A549 (cell line): ENCODE measurements at regions not wholly inside any gene's neighbourhood (a gene's known extent, or its start where the extent isn't known, plus 50 kb on each side); places are given as distances from the start of the nearest gene placed in this dataset.
A peak's percentile ranks its signal among the peaks of the same experiment; 100 is the strongest.

Experiments
- ATAC-seq, 2 experiments: fragments of 200-7000 bp in 1 of 2; fragments of >200 bp in 1 of 2; cut with Nextera tagmentation in 1 of 2; cut with Tn5 transposase in 1 of 2; 3 replicates each; pipeline versions ENCODE4 v1.8.0 to v1.9.1; 2018 to 2020; ENCODE audit warnings: mild to moderate bottlenecking in 1 of 2, moderate library complexity in 1 of 2
- CTCF ChIA-PET: fragments of 300-600 bp; sonication (Branson Sonifier 250); formaldehyde crosslinking; extraction: SDS; loops from one replicate; lab custom pipeline; 2021; ENCODE audit warnings: antibody characterized with exemption, inconsistent platforms; lab: Yijun Ruan, JAX
- POLR2A ChIA-PET: fragments of 350-600 bp; formaldehyde crosslinking; extraction: SDS; loops from one replicate; lab custom pipeline; 2021; ENCODE audit warnings: antibody characterized with exemption, inconsistent platforms; lab: Yijun Ruan, JAX
- DNase-seq, 2 experiments: peaks; one replicate each; pipeline versions ENCODE4 v3.0.0 to v3.0.0-alpha.2; 2011 to 2016; ENCODE audit warnings: low read depth in 1 of 2, low spot score in 1 of 2
- FAIRE-seq: peaks from 2 replicates; lab custom pipeline; 2011; peaks lifted over from hg19 to GRCh38; lab: Jason Lieb, UNC
- H3K27ac ChIP-seq, 2 experiments: fragments of >200 bp; sonication (Bioruptor Twin); formaldehyde crosslinking; 3 replicates each; pipeline ENCODE4 v1.5.1; 2016 to 2017
- H3K4me1 ChIP-seq: fragments of >200 bp; sonication (Bioruptor Twin); formaldehyde crosslinking; 3 replicates; pipeline ENCODE4 v1.6.1; 2016
- H3K4me2 ChIP-seq: fragments of >200 bp; sonication (Bioruptor Twin); formaldehyde crosslinking; 3 replicates; pipeline ENCODE4 v1.6.1; 2016
- H3K4me3 ChIP-seq: fragments of >200 bp; sonication (Bioruptor Twin); formaldehyde crosslinking; 3 replicates; pipeline ENCODE4 v1.5.1; 2016
- H3K9me3 ChIP-seq: fragments of >200 bp; sonication (Bioruptor Twin); formaldehyde crosslinking; 3 replicates; pipeline ENCODE4 v1.6.1; 2016
- CEBPB ChIP-seq, 2 experiments: fragments of >200 bp in 1 of 2; sonication (Bioruptor Twin) in 1 of 2; formaldehyde crosslinking in 1 of 2; IDR thresholded peaks; 2 replicates each; pipeline ENCODE4 v1.6.1; 2012 to 2016
- CHD4 ChIP-seq: fragments of 200-600 bp; sonication (generic); IDR thresholded peaks from 2 replicates; pipeline ENCODE4 v1.6.1; 2016; ENCODE audit warnings: antibody characterized with exemption, mild to moderate bottlenecking, borderline replicate concordance
- EHMT2 ChIP-seq: fragments of 200-600 bp; sonication (generic); IDR thresholded peaks from 2 replicates; pipeline ENCODE4 v1.6.1; 2016; ENCODE audit warnings: antibody characterized with exemption, low read depth, mild to moderate bottlenecking, moderate library complexity
- HDAC2 ChIP-seq: fragments of 200-600 bp; sonication (generic); IDR thresholded peaks from 2 replicates; pipeline ENCODE4 v1.6.1; 2016
- HOXB5 ChIP-seq: fragments of 250-450 bp; sonication (Bioruptor Pico); IDR thresholded peaks from 2 replicates; pipeline ENCODE4 v1.5.0; 2020; ENCODE audit warnings: mild to moderate bottlenecking, moderate library complexity
- MAZ ChIP-seq: fragments of 150-350 bp; IDR thresholded peaks from 2 replicates; pipeline ENCODE4 v1.6.1; 2014; ENCODE audit warnings: antibody characterized with exemption, low read depth, low read length, borderline replicate concordance
- NFE2L2 ChIP-seq: fragments of 150-350 bp; conservative IDR thresholded peaks from 2 replicates; pipeline ENCODE4 v1.6.1; 2014; ENCODE audit warnings: low read length
- RARB ChIP-seq: fragments of 250-450 bp; sonication (Bioruptor Pico); IDR thresholded peaks from 2 replicates; pipeline ENCODE4 v1.8.0; 2021; ENCODE audit warnings: mild to moderate bottlenecking, moderate library complexity
- RCOR1 ChIP-seq: fragments of 150-350 bp; IDR thresholded peaks from 2 replicates; pipeline ENCODE4 v1.6.1; 2014; ENCODE audit warnings: antibody characterized with exemption, low read length, low read depth
- RFX5 ChIP-seq: fragments of 450-650 bp; IDR thresholded peaks from 2 replicates; pipeline ENCODE4 v1.7.1; 2014; ENCODE audit warnings: antibody characterized with exemption, mild to moderate bottlenecking, moderate library complexity
- RNF2 ChIP-seq: fragments of 200-600 bp; sonication (generic); IDR thresholded peaks from 2 replicates; pipeline ENCODE4 v1.6.1; 2016; ENCODE audit warnings: low read depth, mild to moderate bottlenecking, antibody characterized with exemption, moderate library complexity, borderline replicate concordance
- SREBF2 ChIP-seq: fragments of 450-650 bp; IDR thresholded peaks from 2 replicates; pipeline ENCODE4 v1.6.1; 2014; ENCODE audit warnings: mild to moderate bottlenecking, moderate library complexity
- TFCP2L1 ChIP-seq: fragments of 250-450 bp; sonication (Bioruptor Pico); IDR thresholded peaks from 2 replicates; pipeline ENCODE4 v1.5.0; 2021; ENCODE audit warnings: mild to moderate bottlenecking
- TP53 ChIP-seq: fragments of 250-450 bp; sonication (Bioruptor Pico); IDR thresholded peaks from 2 replicates; pipeline ENCODE4 v1.5.0; 2021; ENCODE audit warnings: mild to moderate bottlenecking, moderate library complexity
- ZFP36 ChIP-seq: fragments of 450-650 bp; IDR thresholded peaks from 2 replicates; pipeline ENCODE4 v1.6.1; 2014; ENCODE audit warnings: borderline replicate concordance; ENCODE audit not compliant: partially characterized antibody
- WGBS: methylation state at CpG from one replicate; pipeline ENCODE4 v1.1.6; 2017; ENCODE audit errors: missing lambda C conversion rate; 5-methylcytosine and 5-hydroxymethylcytosine counted together
- TF ChIP-seq, protein P1 (sequence below): IDR thresholded peaks from 2 replicates; pipeline ENCODE4 v1.6.1; 2012
- TF ChIP-seq, protein P2 (sequence below): fragments of 200-600 bp; sonication (generic); IDR thresholded peaks from 2 replicates; pipeline ENCODE4 v1.6.1; 2016; ENCODE audit warnings: antibody characterized with exemption, mild to moderate bottlenecking, moderate library complexity
- TF ChIP-seq, protein P3 (sequence below): fragments of 450-650 bp; IDR thresholded peaks from 2 replicates; pipeline ENCODE4 v1.6.1; 2014; ENCODE audit warnings: antibody characterized with exemption
- TF ChIP-seq, protein P4 (sequence below): IDR thresholded peaks from 2 replicates; pipeline ENCODE4 v1.6.1; 2012
- TF ChIP-seq, protein P5 (sequence below): fragments of 150-350 bp; IDR thresholded peaks from 2 replicates; pipeline ENCODE4 v1.6.1; 2014; ENCODE audit warnings: low read depth, mild to moderate bottlenecking, low read length
- TF ChIP-seq, protein P6 (sequence below): fragments of >200 bp; sonication (Bioruptor Twin); formaldehyde crosslinking; IDR thresholded peaks from 3 replicates; pipeline ENCODE4 v1.6.1; 2016
- TF ChIP-seq, protein P7 (sequence below): fragments of 250-450 bp; sonication (Bioruptor Pico); IDR thresholded peaks from 2 replicates; pipeline ENCODE4 v1.5.0; 2021; ENCODE audit warnings: mild to moderate bottlenecking, moderate library complexity, borderline replicate concordance

DNA sequence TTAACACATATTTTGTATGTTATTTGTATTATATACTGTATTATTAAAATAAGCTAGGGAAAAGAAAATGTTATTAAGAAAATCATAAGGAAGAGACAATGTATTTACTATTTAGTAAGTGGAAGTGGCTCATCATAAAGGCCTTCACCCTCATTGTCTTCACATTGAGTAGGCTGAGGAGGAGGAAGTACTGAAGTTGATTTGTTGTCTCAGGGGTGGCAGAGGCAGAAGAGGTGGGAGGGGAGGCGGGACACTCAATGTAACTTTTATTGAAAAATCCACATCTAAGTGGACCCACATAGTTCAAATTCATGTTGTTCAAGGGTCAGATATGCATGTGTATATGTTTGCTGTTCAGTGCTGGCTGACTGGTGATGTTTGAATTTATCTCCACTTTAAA lies 210.2 kb upstream of the CITED2 start:
- FAIRE-seq (no peak), ATAC-seq (no peak), DNase-seq (no peak)
- Histone ChIP-seq H3K9me3 (no peaks in the 10 kb centered on the region), H3K4me1 (peaks cover 40% of the 10 kb centered on the region), H3K27ac (no peak overlapping the region), H3K4me3 (no peak overlapping the region), H3K4me2 (no peak overlapping the region)
- ChIA-PET POLR2A (no interaction called here), CTCF (no interaction called here)
- TF ChIP-seq, protein P1, sequence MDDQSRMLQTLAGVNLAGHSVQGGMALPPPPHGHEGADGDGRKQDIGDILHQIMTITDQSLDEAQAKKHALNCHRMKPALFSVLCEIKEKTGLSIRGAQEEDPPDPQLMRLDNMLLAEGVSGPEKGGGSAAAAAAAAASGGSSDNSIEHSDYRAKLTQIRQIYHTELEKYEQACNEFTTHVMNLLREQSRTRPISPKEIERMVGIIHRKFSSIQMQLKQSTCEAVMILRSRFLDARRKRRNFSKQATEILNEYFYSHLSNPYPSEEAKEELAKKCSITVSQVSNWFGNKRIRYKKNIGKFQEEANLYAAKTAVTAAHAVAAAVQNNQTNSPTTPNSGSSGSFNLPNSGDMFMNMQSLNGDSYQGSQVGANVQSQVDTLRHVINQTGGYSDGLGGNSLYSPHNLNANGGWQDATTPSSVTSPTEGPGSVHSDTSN, result no peak
- TF ChIP-seq, protein P2, sequence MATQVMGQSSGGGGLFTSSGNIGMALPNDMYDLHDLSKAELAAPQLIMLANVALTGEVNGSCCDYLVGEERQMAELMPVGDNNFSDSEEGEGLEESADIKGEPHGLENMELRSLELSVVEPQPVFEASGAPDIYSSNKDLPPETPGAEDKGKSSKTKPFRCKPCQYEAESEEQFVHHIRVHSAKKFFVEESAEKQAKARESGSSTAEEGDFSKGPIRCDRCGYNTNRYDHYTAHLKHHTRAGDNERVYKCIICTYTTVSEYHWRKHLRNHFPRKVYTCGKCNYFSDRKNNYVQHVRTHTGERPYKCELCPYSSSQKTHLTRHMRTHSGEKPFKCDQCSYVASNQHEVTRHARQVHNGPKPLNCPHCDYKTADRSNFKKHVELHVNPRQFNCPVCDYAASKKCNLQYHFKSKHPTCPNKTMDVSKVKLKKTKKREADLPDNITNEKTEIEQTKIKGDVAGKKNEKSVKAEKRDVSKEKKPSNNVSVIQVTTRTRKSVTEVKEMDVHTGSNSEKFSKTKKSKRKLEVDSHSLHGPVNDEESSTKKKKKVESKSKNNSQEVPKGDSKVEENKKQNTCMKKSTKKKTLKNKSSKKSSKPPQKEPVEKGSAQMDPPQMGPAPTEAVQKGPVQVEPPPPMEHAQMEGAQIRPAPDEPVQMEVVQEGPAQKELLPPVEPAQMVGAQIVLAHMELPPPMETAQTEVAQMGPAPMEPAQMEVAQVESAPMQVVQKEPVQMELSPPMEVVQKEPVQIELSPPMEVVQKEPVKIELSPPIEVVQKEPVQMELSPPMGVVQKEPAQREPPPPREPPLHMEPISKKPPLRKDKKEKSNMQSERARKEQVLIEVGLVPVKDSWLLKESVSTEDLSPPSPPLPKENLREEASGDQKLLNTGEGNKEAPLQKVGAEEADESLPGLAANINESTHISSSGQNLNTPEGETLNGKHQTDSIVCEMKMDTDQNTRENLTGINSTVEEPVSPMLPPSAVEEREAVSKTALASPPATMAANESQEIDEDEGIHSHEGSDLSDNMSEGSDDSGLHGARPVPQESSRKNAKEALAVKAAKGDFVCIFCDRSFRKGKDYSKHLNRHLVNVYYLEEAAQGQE, result no peak
- no peak for TF ChIP-seq RARB (CRISPR knock-in tag)
- no peak for TF ChIP-seq RNF2
- no peak for TF ChIP-seq TP53 (CRISPR knock-in tag)
- no peak for TF ChIP-seq ZFP36
- TF ChIP-seq RFX5, result no peak
- no peak for TF ChIP-seq RCOR1
- TF ChIP-seq HDAC2, result no peak
- 90% methylated on average over 1 of the region's 1 CpG for WGBS

DNA sequence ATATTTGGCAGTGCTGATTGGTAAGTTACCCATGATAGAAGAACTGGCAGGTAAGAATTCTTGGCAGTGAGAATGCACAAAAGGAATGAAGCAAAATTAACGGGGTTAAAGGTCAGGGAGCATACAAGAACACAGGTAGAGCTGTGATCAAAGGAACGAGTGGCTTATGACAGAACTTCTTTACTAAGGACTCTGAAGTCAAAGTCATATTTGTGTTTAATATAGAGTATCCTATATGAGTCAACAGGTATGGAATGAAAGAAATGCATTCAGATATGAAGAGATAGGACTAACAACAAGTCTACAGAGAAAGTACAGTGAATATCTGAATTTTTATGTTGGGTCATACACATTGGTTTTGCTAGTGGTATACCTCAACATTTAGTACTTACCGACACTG lies 209.0 kb upstream of the CITED2 start:
- peak overlapping the region in 1 of 2 experiments; percentile 48; a peak in 1 of 6 replicates for H3K27ac ChIP-seq
- H3K4me1 ChIP-seq, result peaks cover 29% of the 10 kb centered on the region
- H3K4me2 ChIP-seq, result peak overlapping the region; percentile 52
- no peak for ATAC-seq
- no peaks in the 10 kb centered on the region for H3K9me3 ChIP-seq
- no peak for FAIRE-seq
- no peak for DNase-seq
- no peak overlapping the region for H3K4me3 ChIP-seq
- ChIA-PET CTCF (no interaction called here), POLR2A (no interaction called here)
- 24% methylated on average over 3 of the region's 3 CpGs for WGBS
- TF ChIP-seq EHMT2 (no peak), MAZ (no peak), CHD4 (no peak), CEBPB (IDR thresholded peaks at IDR 0.05) (no peak), TFCP2L1 (CRISPR knock-in tag) (no peak), HOXB5 (no peak), SREBF2 (no peak), RNF2 (no peak), RCOR1 (no peak), NFE2L2 (no peak)
- TF ChIP-seq, protein P2, result no peak
- TF ChIP-seq, protein P3, sequence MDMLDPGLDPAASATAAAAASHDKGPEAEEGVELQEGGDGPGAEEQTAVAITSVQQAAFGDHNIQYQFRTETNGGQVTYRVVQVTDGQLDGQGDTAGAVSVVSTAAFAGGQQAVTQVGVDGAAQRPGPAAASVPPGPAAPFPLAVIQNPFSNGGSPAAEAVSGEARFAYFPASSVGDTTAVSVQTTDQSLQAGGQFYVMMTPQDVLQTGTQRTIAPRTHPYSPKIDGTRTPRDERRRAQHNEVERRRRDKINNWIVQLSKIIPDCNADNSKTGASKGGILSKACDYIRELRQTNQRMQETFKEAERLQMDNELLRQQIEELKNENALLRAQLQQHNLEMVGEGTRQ, result no peak
- TF ChIP-seq, protein P4, sequence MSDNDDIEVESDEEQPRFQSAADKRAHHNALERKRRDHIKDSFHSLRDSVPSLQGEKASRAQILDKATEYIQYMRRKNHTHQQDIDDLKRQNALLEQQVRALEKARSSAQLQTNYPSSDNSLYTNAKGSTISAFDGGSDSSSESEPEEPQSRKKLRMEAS, result no peak
- TF ChIP-seq, protein P5, sequence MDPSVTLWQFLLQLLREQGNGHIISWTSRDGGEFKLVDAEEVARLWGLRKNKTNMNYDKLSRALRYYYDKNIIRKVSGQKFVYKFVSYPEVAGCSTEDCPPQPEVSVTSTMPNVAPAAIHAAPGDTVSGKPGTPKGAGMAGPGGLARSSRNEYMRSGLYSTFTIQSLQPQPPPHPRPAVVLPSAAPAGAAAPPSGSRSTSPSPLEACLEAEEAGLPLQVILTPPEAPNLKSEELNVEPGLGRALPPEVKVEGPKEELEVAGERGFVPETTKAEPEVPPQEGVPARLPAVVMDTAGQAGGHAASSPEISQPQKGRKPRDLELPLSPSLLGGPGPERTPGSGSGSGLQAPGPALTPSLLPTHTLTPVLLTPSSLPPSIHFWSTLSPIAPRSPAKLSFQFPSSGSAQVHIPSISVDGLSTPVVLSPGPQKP, result no peak
- TF ChIP-seq, protein P6, sequence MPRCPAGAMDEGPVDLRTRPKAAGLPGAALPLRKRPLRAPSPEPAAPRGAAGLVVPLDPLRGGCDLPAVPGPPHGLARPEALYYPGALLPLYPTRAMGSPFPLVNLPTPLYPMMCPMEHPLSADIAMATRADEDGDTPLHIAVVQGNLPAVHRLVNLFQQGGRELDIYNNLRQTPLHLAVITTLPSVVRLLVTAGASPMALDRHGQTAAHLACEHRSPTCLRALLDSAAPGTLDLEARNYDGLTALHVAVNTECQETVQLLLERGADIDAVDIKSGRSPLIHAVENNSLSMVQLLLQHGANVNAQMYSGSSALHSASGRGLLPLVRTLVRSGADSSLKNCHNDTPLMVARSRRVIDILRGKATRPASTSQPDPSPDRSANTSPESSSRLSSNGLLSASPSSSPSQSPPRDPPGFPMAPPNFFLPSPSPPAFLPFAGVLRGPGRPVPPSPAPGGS, result no peak
- TF ChIP-seq, protein P7, sequence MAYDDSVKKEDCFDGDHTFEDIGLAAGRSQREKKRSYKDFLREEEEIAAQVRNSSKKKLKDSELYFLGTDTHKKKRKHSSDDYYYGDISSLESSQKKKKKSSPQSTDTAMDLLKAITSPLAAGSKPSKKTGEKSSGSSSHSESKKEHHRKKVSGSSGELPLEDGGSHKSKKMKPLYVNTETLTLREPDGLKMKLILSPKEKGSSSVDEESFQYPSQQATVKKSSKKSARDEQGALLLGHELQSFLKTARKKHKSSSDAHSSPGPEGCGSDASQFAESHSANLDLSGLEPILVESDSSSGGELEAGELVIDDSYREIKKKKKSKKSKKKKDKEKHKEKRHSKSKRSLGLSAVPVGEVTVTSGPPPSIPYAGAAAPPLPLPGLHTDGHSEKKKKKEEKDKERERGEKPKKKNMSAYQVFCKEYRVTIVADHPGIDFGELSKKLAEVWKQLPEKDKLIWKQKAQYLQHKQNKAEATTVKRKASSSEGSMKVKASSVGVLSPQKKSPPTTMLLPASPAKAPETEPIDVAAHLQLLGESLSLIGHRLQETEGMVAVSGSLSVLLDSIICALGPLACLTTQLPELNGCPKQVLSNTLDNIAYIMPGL (CRISPR knock-in tag), result no peak
- TF ChIP-seq, all 56 proteins: peak for 0
